ENCODE measurements at regions not wholly inside any gene's neighbourhood (a gene's known extent, or its start where the extent isn't known, plus 50 kb on each side); places are given as distances from the start of the nearest gene placed in this dataset. TPM values are rescaled to one million over a fixed set of nuclear protein-coding genes. Genes with fewer than 3 reads are reported as not detected.
"Not testable (repeated sequence)": the region's sequence is repeated elsewhere in the genome, so short reads cannot be mapped to it uniquely, and the experiment has no call there.

DNA sequence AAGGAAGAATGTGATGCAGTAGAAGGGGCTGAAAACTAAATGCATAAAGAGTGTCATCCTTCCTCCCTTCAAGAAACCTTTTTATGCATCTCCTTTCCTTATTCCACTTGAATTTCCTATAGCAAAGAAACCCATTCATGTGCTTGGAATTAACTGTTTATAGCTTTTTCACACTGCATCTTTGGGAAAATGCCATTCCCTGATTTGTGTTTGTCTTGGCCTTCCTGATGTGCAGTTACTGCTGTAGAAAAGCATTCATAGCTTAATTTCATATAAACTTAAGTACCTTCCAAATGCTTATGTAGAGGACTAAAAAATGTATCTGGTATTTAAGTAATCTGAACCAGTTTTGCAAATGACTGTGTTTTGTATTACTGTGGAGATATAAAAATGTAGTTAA is 61.8 kb downstream of the SDR9C7 start:
- DNase-seq (ENCODE audit: low spot score in 2 of 2) (no peak), FAIRE-seq (no peak)

- DNase-seq (ENCODE audit: low spot score in 2 of 2) (no peak), FAIRE-seq (no peak)
Observed at GRCh38 chr12:56867216-56867615, 67.0 kb downstream of the SDR9C7 start.

- FAIRE-seq, result peak; percentile 30
- no peak for DNase-seq (ENCODE audit: low spot score in 2 of 2)
Observed at GRCh38 chr12:56866493-56866892, 67.7 kb downstream of the SDR9C7 start.

- no peak for DNase-seq (ENCODE audit: low spot score in 2 of 2)
- no peak for FAIRE-seq
Observed at GRCh38 chr12:56864318-56864717, 69.9 kb downstream of the SDR9C7 start.

- no peak for DNase-seq (ENCODE audit: low spot score in 2 of 2)
- no peak for FAIRE-seq
Observed at GRCh38 chr12:56863789-56864188, 70.4 kb downstream of the SDR9C7 start.

DNA sequence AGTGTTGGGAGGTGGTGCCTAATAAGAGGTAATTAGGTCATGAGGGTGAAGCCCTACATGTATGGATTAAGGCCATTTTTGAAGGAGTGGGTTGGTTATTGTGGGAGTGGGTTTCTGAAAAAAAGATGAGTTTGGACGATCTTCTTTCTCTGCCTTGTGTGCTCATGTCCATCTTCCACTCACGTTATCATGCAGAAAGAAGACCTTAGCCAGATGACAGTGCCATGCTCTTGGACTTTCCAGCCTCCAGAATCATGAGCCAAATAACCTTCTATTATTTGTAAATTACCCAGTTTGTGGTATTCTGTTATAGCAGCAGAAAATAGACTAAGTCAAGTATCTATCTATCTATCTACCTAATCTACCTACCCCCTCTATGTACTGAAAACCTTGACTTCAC is 71.9 kb downstream of the SDR9C7 start:
- no peak for FAIRE-seq
- DNase-seq (ENCODE audit: low spot score in 2 of 2), result no peak

DNA sequence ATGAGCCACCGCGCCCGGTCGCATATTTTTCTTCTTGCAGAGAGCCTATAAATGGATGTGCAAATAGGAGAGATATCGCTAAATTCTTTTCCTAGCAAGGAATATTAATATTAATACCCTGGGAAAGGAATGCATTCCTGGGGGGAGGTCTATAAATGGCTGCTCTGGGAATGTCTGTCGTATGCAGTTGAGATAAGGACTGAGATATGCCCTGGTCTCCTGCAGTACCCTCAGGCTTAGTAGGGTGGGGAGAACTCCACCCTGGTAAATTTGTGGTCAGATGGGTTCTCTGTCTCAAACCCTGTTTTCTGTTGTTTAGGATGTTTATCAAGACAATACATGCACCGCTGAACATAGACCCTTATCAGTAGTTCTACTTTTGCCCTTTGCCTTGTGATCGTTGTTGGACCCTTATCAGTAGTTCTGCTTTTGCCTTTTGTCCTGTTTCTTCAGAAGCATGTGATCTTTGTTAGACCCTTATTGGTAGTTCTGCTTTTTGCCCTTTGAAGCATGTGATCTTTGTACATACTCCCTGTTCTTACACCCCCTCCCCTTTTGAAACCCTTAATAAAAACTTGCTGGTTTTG is 80.7 kb downstream of the SDR9C7 start:
- not testable (repeated sequence) for FAIRE-seq; DNase-seq (ENCODE audit: low spot score in 2 of 2)

DNA sequence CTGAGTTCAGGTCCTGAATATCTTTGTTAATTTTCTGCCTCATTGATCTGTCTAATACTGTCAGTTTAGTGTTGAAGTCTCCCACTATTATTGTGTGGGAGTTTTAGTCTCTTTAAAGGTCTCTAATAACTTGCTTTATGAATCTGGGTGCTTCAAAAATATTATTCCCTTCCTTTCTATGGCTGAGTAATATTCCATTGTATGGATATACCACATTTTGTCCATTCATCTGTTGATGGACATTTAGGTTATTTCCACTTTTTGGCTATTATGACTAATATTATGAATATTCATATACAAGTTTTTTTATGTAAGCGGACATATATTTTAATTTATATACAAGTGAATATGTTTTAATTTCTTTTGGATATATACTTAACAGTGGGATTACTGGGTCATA is 82.7 kb downstream of the SDR9C7 start:
- DNase-seq (ENCODE audit: low spot score in 2 of 2) (no peak), FAIRE-seq (no peak)

- no peak for FAIRE-seq
- no peak for DNase-seq (ENCODE audit: low spot score in 2 of 2)
Observed at GRCh38 chr12:56840922-56841321, 77.8 kb downstream of the HSD17B6 start.

- DNase-seq (ENCODE audit: low spot score in 2 of 2) (peak in 1 of 2 donors; percentile 2), FAIRE-seq (no peak)
Observed at GRCh38 chr12:56839915-56840325, 76.8 kb downstream of the HSD17B6 start.

DNA sequence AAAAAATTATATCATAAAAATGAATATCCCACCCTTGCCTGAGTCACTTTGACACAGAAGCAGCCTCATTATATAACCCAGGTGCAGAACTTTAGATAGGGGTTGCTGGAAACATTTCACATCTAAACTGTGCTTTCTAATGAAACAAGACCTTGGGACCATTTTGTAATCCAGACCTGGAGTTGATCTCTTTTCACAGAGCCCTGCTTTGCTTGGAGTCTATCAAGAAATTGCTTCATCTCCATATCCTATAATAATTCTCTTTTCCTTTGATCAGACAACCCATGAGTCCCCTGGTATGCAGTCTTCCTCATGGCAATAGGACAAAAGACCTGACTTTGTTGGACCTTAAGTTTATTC is 76.3 kb downstream of the HSD17B6 start:
- FAIRE-seq, result no peak
- no peak for DNase-seq (ENCODE audit: low spot score in 2 of 2)

GRCh38 chr12:56838621-56839488 is 75.7 kb downstream of the HSD17B6 start:
- no peak for FAIRE-seq
- no peak for DNase-seq (ENCODE audit: low spot score in 2 of 2)

Small RNA genes in the stretch of these regions (small RNA-seq; reads per million reads assigned to genes)
- gene AC121758.2 (not detected), gene RF00554 (not detected)
